Nucleus accumbens (tissue), 56 donors: ENCODE measurements at regions not wholly inside any gene's neighbourhood (a gene's known extent, or its start where the extent isn't known, plus 50 kb on each side); places are given as distances from the start of the nearest gene placed in this dataset.
"Not testable (repeated sequence)": the region's sequence is repeated elsewhere in the genome, so short reads cannot be mapped to it uniquely, and the experiment has no call there.

Experiments used
- DNase-seq, 56 donors: peaks; one replicate each; lab custom pipeline; 2025; lab: John Stamatoyannopoulos, UW

- no peak for DNase-seq
Observed at GRCh38 chrX:125089761-125090445, 229.8 kb upstream of the TEX13C start.

- no peak for DNase-seq
Observed at GRCh38 chrX:125093852-125094251, 225.8 kb upstream of the TEX13C start.

- no peak for DNase-seq
Observed at GRCh38 chrX:125094901-125095300, 224.8 kb upstream of the TEX13C start.

GRCh38 chrX:125096469-125096868 lies 223.2 kb upstream of the TEX13C start:
- no peak for DNase-seq

- no peak for DNase-seq
Observed at GRCh38 chrX:125096870-125097269, 222.8 kb upstream of the TEX13C start.

GRCh38 chrX:125101971-125102755 lies 217.5 kb upstream of the TEX13C start:
- DNase-seq: no peak

GRCh38 chrX:125103693-125104092 lies 216.0 kb upstream of the TEX13C start:
- DNase-seq: no peak

GRCh38 chrX:125108921-125109320 lies 210.8 kb upstream of the TEX13C start:
- DNase-seq: no peak

GRCh38 chrX:125131164-125131563 lies 188.5 kb upstream of the TEX13C start:
- no peak for DNase-seq

GRCh38 chrX:125132274-125132673 lies 187.4 kb upstream of the TEX13C start:
- DNase-seq: no peak

GRCh38 chrX:125137521-125137920 lies 182.2 kb upstream of the TEX13C start:
- no peak for DNase-seq

GRCh38 chrX:125150231-125150630 lies 169.4 kb upstream of the TEX13C start:
- DNase-seq: no peak

GRCh38 chrX:125151146-125151545 lies 168.5 kb upstream of the TEX13C start:
- no peak for DNase-seq

GRCh38 chrX:125152011-125152410 lies 167.7 kb upstream of the TEX13C start:
- DNase-seq: no peak

GRCh38 chrX:125153621-125154020 lies 166.1 kb upstream of the TEX13C start:
- no peak for DNase-seq

GRCh38 chrX:125154288-125155257 lies 165.1 kb upstream of the TEX13C start:
- not testable (repeated sequence) for DNase-seq

- DNase-seq: not testable (repeated sequence)
Observed at GRCh38 chrX:125155296-125156033, 164.2 kb upstream of the TEX13C start.

- no peak for DNase-seq
Observed at GRCh38 chrX:125170459-125170858, 149.2 kb upstream of the TEX13C start.

- DNase-seq: no peak
Observed at GRCh38 chrX:125172531-125172930, 147.1 kb upstream of the TEX13C start.

GRCh38 chrX:125175991-125176584 lies 143.6 kb upstream of the TEX13C start:
- no peak for DNase-seq
